Transverse colon (tissue), 4 donors: ENCODE measurements at regions not wholly inside any gene's neighbourhood (a gene's known extent, or its start where the extent isn't known, plus 50 kb on each side); places are given as distances from the start of the nearest gene placed in this dataset.
A peak's percentile ranks its signal among the peaks of the same experiment; 100 is the strongest.

Experiments used
- DNase-seq: peaks from one replicate; pipeline ENCODE4 v3.0.0-alpha.2; 2019
- H3K27ac ChIP-seq, 4 donors: fragments of 200-600 bp; sonication (generic); 2 replicates each; pipeline ENCODE4 v1.5.1; 2016 to 2018; ENCODE audit warnings: inconsistent platforms in 4 of 4
- H3K27me3 ChIP-seq: fragments of 200-600 bp; sonication (generic); 2 replicates; pipeline ENCODE4 v1.5.1; 2017; ENCODE audit warnings: inconsistent platforms
- H3K36me3 ChIP-seq, 4 donors: fragments of 200-600 bp; sonication (generic); 2 replicates each; pipeline ENCODE4 v1.5.1; 2017 to 2019; ENCODE audit warnings: inconsistent platforms in 4 of 4
- H3K4me1 ChIP-seq, 4 donors: fragments of 200-600 bp; sonication (generic); 2 replicates each; pipeline ENCODE4 v1.5.1; 2017 to 2020; ENCODE audit warnings: inconsistent platforms in 4 of 4
- H3K4me3 ChIP-seq, 4 donors: fragments of 200-600 bp; sonication (generic); 1 replicate in 1 of 4; 2 replicates in 3 of 4; pipeline versions ENCODE4 v1.5.1 to v1.6.1; 2017 to 2019; ENCODE audit warnings: inconsistent platforms in 4 of 4
- H3K9me3 ChIP-seq, 2 donors: fragments of 200-600 bp; sonication (generic); 2 replicates each; pipeline ENCODE4 v1.5.1; 2017 to 2019; ENCODE audit warnings: inconsistent platforms in 2 of 2
- CTCF ChIP-seq, 5 experiments: fragments of 200-600 bp in 3 of 5; fragments of 450-650 bp in 2 of 5; sonication (generic) in 3 of 5; IDR thresholded peaks; 1 replicate in 2 of 5; 2 replicates in 3 of 5; pipeline ENCODE4 v1.5.1; 2016 to 2017; ENCODE audit warnings: antibody characterized with exemption in 5 of 5, inconsistent platforms in 3 of 5, mild to moderate bottlenecking in 2 of 5, moderate library complexity in 1 of 5
- EP300 ChIP-seq: sonication (generic); formaldehyde crosslinking; IDR thresholded peaks from one replicate; pipeline ENCODE4 v1.6.1; 2017; ENCODE audit warnings: antibody characterized with exemption, low read depth
- POLR2A ChIP-seq: fragments of 450-650 bp; IDR thresholded peaks from one replicate; pipeline ENCODE4 v1.6.1; 2016; ENCODE audit warnings: antibody characterized with exemption, mild to moderate bottlenecking, moderate library complexity
- POLR2AphosphoS5 ChIP-seq, 3 donors: sonication (generic); formaldehyde crosslinking; IDR thresholded peaks; one replicate each; pipeline ENCODE4 v1.6.1; 2016; ENCODE audit warnings: antibody characterized with exemption in 3 of 3
- WGBS, 2 donors: methylation state at CpG; one replicate each; pipeline ENCODE4 v1.1.5; 2018; ENCODE audit warnings: low coverage in 1 of 2; 5-methylcytosine and 5-hydroxymethylcytosine counted together
- in situ Hi-C, 4 donors: fragments of 200-750 bp; cut with MboI; loops; one replicate each; pipeline versions ENCODE4 v1.15.0 to v1.15.1; 2017; ENCODE audit warnings: low sequenced_read_pairs in 3 of 4, low pct_ligation_motif_present in 1 of 4, low pct_unique_long_range_greater_than_20kb in 1 of 4
- intact Hi-C: fragments of 100-400 bp; cut with DNase I; formaldehyde crosslinking; loops from one replicate; pipeline ENCODE4 v1.15.1; 2023; ENCODE audit warnings: low total_unique reads

GRCh38 chr20:1813101-1813529 lies 82.1 kb upstream of the SIRPA start:
- TF ChIP-seq POLR2A (no peak), EP300 (no peak), CTCF (IDR thresholded peaks at IDR 0.05) (no peak), POLR2AphosphoS5 (IDR thresholded peaks at IDR 0.05) (peak in 2 of 3 donors; percentile 16 to 27)
- WGBS, 2 donors, result 38% methylated on average over 7 of the region's 7 CpGs; no CpG with 5 or more reads in 1 of the 2 donors
- Histone ChIP-seq H3K9me3 (no peaks in the 10 kb centered on the region), H3K27me3 (no peaks in the 10 kb centered on the region), H3K4me1 (peaks cover 4 to 48% (median 17%) of the 10 kb centered on the region in 4 donors), H3K27ac (peak overlapping the region in 2 of 4 donors; percentile 10 to 30), H3K36me3 (no peaks in the 10 kb centered on the region), H3K4me3 (no peak overlapping the region)
- DNase-seq, result peak; percentile 35
- in situ Hi-C loops, result no loop called here
- intact Hi-C loops, result no loop called here

- Histone ChIP-seq H3K9me3 (no peaks in the 10 kb centered on the region), H3K36me3 (no peaks in the 10 kb centered on the region), H3K27ac (peak overlapping the region; percentile 32 to 67 (median 49)), H3K4me1 (peaks cover 4 to 40% (median 15%) of the 10 kb centered on the region in 4 donors), H3K27me3 (no peaks in the 10 kb centered on the region), H3K4me3 (no peak overlapping the region)
- intact Hi-C loops (no loop called here), in situ Hi-C loops (no loop called here)
- TF ChIP-seq POLR2A, result no peak
- no peak for TF ChIP-seq POLR2AphosphoS5 (IDR thresholded peaks at IDR 0.05)
- no peak for TF ChIP-seq CTCF (IDR thresholded peaks at IDR 0.05)
- no peak for TF ChIP-seq EP300
- 67 to 85% methylated on average over 2 to 5 of the region's 5 CpGs for WGBS, 2 donors
- DNase-seq, result no peak
These were observed 83.3 kb upstream of the SIRPA start for GRCh38 chr20:1811621-1812498.

- no peak for DNase-seq
These were observed 84.1 kb upstream of the SIRPA start for GRCh38 chr20:1810926-1811620.

More at GRCh38 chr20:1810926-1811620, 84.1 kb upstream of the SIRPA start:
- no peak for TF ChIP-seq POLR2A
- no peak for TF ChIP-seq EP300
- TF ChIP-seq CTCF (IDR thresholded peaks at IDR 0.05), result no peak
- TF ChIP-seq POLR2AphosphoS5 (IDR thresholded peaks at IDR 0.05), result no peak
- Histone ChIP-seq H3K4me3 (no peak overlapping the region), H3K9me3 (no peaks in the 10 kb centered on the region), H3K27me3 (no peaks in the 10 kb centered on the region), H3K27ac (peak overlapping the region; percentile 32 to 67 (median 49)), H3K4me1 (peaks cover 4 to 32% (median 13%) of the 10 kb centered on the region in 4 donors), H3K36me3 (no peaks in the 10 kb centered on the region)
- intact Hi-C loops (no loop called here), in situ Hi-C loops (no loop called here)
- WGBS, 2 donors, result 28 to 33% methylated on average over 5 to 7 of the region's 7 CpGs
